GM18498 (cell line): ENCODE measurements at regions not wholly inside any gene's neighbourhood (a gene's known extent, or its start where the extent isn't known, plus 50 kb on each side); places are given as distances from the start of the nearest gene placed in this dataset.
A peak's percentile ranks its signal among the peaks of the same experiment; 100 is the strongest.
"Not testable (repeated sequence)": the region's sequence is repeated elsewhere in the genome, so short reads cannot be mapped to it uniquely, and the experiment has no call there.

ENCODE experiments used
- ATAC-seq: cut with Tn5 transposase; IDR thresholded peaks from one replicate; pipeline ENCODE4 v1.9.1; 2021; ENCODE audit warnings: mild to moderate bottlenecking, moderate library complexity; ENCODE audit not compliant: unreplicated experiment

DNA sequence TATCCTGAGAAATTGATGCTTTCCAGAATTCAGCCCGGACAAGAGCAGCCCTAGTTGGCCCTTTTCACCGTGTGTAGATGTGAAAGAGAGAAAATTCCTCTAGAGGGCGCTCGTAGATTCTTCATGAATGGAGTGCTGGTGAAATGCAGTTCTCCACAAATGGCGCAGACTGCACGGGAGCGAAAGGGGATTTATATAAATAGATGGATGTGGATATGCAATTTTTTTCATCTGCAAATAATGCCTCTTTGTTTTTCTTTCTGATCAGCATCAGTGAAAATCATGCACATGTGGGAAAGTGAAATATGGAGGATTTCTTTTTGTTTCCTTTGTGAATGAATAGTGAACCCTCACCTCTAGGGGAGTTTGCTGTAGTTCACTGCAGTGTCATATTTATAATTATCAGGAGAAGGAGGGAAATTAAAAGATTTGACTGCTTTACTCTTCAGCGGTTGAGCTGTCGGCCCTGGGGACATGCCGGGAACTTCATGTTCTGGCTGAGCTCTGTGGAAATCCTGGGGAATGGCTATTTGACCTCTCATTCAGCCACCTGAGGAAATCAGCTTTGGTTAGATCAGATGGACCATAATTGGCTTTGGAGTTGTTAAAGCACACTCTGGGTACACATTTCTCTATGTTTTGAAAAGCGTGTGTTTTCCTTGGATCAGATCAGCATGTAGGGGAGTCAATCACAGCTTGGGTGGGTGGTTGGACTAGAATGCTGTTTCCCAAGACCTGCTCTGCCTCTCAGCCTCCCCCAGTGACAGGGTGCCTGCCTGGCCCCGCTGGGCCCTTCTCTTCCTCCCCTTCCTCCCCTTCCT, 115.0 kb upstream of the SHISA3 start:
- ATAC-seq, result peak; percentile 70

- ATAC-seq, result no peak
Observed at GRCh38 chr4:42284030-42284429, 113.3 kb upstream of the SHISA3 start.

DNA sequence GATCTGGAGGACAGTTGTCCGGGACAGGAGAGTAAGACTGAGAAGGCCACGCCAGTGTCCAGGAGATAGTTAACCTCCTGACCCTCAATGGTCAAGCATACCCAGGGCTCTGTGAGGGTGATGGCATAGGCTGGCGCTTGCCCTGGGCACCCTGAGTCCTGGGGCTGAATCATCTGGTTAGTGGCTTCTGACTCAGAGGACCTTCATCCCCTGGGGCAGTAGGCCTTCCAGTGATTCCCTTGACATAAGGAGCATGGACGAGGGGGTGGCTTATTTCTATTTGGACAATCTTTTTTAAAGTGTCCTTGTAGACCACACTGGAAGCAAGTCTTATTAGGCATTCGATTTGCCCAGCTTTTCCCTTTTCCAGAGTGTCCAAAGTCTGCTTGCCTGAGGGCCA, 108.4 kb upstream of the SHISA3 start:
- ATAC-seq, result not testable (repeated sequence)

DNA sequence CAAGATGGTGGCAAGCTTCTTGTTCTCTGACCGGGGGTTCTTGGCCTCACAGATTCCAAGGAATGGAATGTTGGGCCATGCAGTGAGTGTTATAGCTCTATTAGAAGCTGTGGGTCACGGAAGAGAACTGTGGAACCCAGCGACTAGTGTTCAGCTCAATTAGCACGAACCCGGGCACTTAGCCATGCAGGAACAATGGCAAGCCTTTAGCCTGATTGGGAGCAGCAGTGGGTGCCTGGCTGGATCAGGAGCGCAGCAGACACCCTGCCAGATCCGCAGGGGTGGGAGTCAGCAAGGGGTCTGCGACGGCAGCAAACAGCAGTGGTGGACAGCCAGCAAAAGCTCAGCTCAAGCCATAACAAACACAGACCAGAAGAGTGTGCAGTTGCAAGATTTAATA, 105.1 kb upstream of the SHISA3 start:
- ATAC-seq, result not testable (repeated sequence)

DNA sequence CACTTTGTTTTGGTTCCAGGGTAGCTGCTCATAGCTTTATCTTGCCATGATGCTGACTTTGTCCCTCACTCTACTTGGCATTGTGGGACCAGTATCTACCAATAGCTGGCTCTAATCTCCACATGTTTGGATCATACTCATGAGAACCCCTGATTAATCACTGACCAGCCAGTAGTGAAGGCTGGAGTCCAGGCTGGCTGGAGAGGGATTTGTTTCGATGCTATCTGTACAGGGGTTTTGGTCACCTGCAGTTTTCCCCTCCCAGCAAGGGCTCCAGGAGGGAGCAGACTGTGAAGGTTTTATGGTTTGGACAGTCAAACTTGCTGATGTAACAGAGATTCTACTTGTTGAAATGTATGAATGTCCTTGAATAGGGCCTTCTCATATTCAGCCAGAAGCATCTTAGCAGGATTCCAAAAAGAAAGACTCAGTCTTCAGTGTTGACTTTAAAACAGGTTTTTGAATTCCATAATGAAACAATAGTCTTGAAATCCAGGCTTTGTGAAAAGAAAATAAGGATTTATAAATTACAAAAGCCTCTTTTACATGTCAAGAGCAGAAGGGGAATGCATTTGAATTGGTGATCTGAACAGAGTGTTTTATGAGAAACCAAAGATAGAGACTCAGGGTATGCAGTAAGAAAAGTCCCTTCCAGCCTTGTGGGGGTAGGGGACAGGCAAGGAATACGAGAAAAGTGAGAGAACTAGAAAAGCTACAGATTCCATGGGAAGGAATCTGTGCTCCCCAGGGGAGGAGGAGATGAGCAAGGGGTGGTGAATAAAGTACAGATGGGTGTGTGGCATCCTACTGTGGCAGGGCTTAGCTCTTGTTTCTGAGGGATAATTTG, 103.1 kb upstream of the SHISA3 start:
- no peak for ATAC-seq

DNA sequence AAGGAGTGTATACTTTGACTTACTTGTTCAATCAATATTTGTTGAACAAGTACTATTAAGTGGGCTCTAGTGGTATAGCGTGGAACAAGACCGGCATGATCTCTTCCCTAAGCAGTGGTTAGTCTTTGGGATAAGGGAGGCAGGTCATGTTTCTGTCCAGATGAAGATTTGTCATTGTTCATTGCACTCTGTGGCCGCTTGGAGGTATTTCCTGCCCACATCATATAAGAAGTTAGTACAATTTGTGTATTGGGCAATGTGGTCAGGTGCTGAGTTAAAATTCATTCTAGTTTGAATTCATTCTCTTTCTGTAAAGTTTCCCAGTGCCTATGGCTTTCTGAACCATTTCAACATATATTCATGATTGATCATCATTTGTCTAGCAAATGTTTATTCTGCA, 101.1 kb upstream of the SHISA3 start:
- no peak for ATAC-seq

- no peak for ATAC-seq
Observed at GRCh38 chr4:42302348-42302747, 94.9 kb upstream of the SHISA3 start.

DNA sequence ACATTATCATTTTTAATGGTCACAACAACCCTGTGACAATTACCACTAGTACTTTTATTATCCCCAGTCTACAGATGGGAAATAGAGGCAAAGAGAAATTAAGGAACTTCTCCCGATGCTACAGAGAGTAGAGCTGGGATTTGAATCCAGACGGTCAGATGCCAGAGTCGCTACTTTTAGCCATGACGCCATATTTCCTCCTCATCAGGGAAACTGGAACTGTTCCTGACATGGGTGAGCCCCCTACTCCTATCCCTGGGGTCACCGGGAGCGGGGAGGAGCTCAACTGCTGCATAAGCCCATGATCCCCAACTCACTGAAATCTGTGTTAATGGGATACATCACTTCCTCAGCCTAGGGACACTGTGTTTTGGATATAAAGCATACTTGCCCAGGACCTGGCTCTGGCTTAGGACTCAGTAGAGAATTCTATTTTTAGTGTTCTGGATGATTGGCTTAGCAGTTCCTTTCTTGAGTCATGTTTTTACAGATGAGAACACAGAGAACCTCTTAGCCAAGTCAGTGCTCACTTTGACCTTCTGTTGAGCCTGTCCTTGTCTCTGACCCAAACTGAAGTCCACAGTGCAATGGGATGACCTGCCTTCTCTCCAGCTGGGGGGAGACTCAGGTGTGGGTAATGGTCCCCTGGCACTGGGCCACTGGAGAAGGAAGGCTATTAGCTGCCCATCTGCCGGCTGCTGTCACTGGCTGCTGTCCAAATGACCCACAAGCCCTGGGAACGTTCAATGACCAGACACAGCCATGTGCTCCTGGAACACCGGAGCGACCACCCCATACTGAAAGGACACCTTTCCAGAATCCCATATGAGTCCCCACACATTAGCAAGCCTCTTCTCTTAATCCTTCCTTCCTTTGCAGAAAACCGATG, 90.8 kb upstream of the SHISA3 start:
- no peak for ATAC-seq

- ATAC-seq, result no peak
Observed at GRCh38 chr4:42308247-42308646, 89.0 kb upstream of the SHISA3 start.

- ATAC-seq, result no peak
Observed at GRCh38 chr4:42309361-42310260, 87.7 kb upstream of the SHISA3 start.

GRCh38 chr4:42310358-42310757, 86.9 kb upstream of the SHISA3 start:
- ATAC-seq, result no peak

DNA sequence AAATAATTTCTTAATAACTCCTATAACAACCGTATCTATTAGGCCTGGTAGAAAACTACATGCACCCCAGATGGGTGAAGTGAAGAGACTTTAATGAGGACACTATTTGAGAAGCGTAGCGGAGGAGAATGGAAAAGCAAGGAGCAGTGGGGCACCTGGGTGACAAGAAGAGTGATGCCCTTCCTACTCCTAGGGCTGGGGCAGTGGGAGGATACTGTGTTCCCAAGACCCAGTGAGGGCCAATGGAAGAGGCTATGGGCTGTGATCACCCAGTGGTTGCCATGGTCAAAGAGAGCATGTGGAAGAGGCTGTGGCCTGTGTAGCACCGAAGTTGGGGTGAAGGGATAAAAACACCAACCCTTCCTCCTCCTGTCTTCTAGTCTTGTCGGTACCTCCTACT, 86.5 kb upstream of the SHISA3 start:
- ATAC-seq, result no peak

DNA sequence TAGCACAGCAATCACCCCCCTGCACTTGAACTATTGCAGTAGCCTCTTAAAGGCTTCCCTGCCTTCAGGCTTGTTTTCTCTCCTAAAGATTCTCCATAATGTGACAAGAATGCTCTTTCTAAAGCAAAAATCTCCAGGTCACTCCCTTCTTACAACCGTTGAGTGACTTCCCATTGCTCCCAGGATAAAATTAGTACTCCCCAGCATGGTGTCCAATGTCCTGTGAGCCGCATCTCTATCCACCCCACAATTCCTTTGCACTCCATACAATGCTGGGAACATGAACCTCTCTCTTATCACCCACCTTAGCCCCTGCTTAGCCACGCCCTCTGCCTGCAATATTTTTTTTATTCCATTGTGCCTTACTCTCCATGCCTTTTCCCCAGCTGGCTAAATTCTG, 85.7 kb upstream of the SHISA3 start:
- ATAC-seq, result no peak

GRCh38 chr4:42313420-42313819, 83.9 kb upstream of the SHISA3 start:
- ATAC-seq, result not testable (repeated sequence)

DNA sequence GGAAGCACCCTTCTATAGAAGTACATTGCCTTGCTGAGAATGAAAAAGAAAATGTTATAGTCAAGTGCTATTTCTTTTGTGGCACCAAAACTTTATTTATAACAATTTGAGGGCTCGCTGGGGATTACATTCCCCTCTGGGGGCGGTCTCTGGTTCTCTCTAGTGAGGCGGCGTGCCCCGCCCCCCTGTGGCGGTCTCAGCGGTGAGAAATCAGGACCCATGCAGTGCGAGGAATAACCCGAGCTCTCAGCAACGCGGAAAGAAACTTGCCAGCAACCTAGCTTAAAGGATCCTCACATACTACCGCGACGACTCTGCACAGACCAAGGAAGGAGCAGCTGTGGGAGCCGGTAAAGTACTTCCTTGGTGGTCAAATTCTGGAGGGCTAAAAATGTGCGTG, 83.4 kb upstream of the SHISA3 start:
- no peak for ATAC-seq

- ATAC-seq, result no peak
Observed at GRCh38 chr4:42315231-42315630, 82.1 kb upstream of the SHISA3 start.

DNA sequence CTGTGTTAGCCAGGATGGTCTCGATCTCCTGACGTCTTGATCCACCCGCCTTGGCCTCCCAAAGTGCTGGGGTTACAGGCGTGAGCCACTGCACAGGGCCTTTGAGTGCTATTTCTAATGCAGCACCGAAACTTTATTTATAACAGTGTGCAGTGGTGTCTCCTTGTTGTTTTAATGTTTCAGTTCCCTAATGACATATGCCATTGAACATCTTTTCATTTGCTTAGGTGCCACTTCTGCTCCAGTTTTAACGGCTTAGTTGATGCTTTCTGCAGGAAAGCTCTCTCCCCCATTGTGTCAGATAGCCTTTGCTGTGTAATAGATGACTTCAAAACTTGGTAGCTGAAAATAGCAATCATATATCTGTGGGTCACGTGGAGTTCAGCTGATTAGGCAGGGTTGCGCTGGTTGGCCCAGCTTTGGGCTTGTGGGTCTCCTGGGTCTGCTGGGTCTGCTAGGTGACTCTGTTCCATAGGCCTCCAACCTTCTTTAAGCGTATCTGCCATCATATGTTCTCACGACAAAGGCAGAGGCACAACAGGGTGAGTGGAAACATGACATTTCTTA, 76.4 kb upstream of the SHISA3 start:
- peak; percentile 80 for ATAC-seq

GRCh38 chr4:42326040-42326439, 71.2 kb upstream of the SHISA3 start:
- ATAC-seq, result no peak

- no peak for ATAC-seq
Observed at GRCh38 chr4:42326524-42326923, 70.8 kb upstream of the SHISA3 start.

GRCh38 chr4:42327323-42327722, 70.0 kb upstream of the SHISA3 start:
- no peak for ATAC-seq
